Suppressor macrophage (primary cell): ENCODE measurements at regions not wholly inside any gene's neighbourhood (a gene's known extent, or its start where the extent isn't known, plus 50 kb on each side); places are given as distances from the start of the nearest gene placed in this dataset.

Source experiments
- DNase-seq, 4 experiments: peaks; one replicate each; pipeline ENCODE4 v3.0.0-alpha.2; 2020 to 2022

DNA sequence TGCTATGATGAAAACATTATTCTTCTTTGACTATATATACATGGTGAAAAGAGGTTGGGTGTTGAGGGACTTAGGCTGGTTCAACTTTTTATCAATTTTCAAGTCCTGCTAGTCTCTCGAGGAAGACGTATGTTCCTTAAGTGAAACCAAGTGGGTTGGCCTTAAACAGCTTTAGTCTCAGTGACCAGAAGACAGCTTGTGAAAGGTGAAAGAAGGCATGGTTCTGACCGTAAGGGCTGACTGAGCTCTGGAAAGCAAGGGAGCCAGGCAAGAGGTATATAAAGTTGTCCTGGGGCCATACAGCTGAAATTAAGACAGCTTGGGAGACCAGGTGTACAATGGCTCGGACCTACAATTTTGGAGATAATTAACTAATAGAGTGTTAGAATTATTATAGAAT lies 128.9 kb upstream of the TP63 start:
- DNase-seq = no peak

GRCh38 chr3:189502676-189503257 lies 128.4 kb upstream of the TP63 start:
- DNase-seq = no peak

DNA sequence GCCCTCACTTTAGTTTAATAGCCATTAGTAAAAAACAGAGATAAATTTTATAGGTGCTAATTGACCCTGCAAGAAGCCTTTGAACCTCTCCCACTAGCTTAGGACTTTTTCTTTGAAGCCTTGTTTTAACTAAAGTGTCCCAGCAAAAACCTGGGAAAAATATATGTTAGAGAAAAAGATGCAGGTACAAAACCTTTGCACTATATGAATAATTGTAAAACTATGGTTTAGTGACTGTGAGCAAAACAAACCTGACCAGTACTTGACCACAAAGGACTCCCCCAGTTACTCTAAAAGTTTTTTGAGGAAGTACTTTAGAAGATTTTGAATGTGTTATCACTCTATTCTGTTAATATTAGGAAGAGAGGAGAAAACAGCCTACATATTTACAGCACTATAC lies 123.3 kb upstream of the TP63 start:
- no peak for DNase-seq

- DNase-seq = no peak
Measured at GRCh38 chr3:189508784-189509501, 122.2 kb upstream of the TP63 start.

- no peak for DNase-seq
Measured at GRCh38 chr3:189512039-189512438, 119.2 kb upstream of the TP63 start.

GRCh38 chr3:189512821-189513220 lies 118.4 kb upstream of the TP63 start:
- no peak for DNase-seq

DNA sequence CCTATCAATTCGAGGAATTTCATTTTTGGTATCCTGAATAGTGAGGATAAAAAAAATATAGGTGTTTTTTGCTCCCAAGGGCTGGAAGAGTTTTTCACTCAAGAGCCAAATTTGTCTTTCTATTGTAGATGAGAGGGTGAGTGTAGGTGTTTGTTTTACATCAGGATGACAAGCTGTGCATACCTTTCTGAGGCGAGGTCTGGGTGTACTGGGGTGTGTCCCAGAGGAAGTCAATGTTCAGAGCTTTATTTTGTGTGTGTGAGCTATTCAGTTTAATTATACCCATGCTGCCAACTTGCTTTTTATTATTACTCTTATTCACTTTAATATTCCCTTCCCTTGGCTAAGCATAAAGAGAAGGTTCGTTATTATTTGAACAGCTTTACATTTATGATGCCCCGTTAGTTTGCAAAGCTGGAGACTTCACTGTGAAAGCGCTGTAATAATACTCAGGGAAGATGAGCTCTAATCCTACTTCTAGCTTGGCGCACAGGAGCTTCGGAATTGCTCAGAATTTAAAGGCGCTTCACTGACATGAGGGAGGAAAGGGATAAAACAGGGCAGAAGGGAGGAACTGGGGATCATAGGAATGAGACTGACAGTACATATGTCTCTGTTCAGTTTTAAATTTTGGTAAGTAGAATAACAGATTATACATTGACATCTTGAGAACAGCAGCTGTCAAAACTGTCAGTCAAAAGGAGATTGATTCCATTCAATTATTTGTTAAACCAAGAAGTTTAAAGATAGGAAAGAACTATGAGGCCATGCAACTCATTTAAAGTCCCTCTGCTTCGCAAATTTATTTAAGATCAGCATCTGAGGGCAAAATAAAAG lies 117.7 kb upstream of the TP63 start:
- no peak for DNase-seq

- DNase-seq = no peak
Measured at GRCh38 chr3:189516039-189516438, 115.2 kb upstream of the TP63 start.

- DNase-seq = no peak
Measured at GRCh38 chr3:189517981-189518380, 113.2 kb upstream of the TP63 start.

GRCh38 chr3:189519458-189519857 lies 111.7 kb upstream of the TP63 start:
- no peak for DNase-seq

DNA sequence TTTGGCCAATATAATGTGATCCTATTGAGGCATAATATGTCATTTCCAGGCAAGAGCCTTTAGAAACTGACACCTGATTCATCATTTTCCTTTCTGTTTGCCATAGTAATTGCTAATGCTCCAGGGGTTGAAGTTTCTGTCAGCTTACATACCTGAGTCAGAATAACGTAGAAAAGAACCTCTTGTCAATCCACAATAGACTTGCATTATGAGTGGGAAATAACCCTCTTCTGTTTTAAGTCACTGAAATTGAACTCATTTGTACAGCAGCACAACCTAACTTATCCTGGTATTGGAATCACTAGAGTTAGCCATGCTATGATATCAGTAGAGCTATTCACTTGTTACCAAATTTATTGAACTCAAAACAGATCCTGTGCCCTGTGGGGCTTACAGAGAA lies 101.7 kb upstream of the TP63 start:
- DNase-seq = no peak

DNA sequence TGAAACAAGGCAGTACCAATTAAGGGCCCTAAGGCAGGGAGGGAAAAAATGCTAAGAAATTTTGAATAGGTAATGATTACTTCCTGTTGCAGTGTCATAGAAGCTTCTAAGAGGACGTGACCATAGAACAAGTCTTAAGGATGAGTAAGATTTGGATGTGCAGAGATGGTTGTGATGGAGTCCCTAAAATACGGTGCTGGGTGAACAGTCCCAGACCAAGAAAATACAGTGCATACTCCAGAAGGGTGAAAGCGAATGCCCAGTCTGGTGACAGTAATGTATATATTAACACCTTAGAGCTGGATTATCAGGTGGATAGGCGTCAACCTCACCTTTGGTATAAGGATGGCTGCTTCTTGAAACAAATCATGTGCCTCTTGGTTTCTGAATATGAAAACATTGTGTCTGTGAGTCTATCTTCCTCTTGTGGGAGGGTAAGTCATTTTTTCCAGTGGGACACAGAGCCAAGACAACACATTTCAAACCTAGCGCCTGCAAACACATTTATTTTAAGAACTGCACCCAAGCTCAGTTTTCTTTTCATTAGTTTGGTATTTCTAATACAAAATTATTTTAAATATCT lies 101.2 kb upstream of the TP63 start:
- DNase-seq = no peak

GRCh38 chr3:189530822-189531221 lies 100.4 kb upstream of the TP63 start:
- no peak for DNase-seq

GRCh38 chr3:189531271-189531670 lies 99.9 kb upstream of the TP63 start:
- DNase-seq = no peak

GRCh38 chr3:189534531-189534930 lies 96.7 kb upstream of the TP63 start:
- DNase-seq = no peak

- DNase-seq = no peak
Measured at GRCh38 chr3:189537135-189537534, 94.1 kb upstream of the TP63 start.

- no peak for DNase-seq
Measured at GRCh38 chr3:189547448-189547847, 83.7 kb upstream of the TP63 start.

- no peak for DNase-seq
Measured at GRCh38 chr3:189548053-189548452, 83.1 kb upstream of the TP63 start.

DNA sequence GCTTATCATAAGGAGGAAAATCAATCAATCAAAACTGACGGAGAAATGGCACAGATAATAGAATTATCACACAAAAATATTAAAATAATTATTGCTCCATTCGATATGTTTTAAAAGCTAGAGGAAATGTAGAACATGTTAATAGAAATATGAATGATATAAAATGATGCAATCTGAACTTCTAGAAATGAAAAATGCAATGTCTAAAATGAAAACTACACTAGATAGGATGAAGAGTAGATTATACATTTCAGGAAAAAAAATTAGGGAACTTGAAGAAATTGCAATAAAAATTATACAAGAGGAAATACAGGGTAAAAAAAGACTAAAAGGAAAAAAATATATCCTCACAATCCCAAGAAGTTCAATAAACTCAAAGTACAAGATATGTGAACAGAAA lies 80.2 kb upstream of the TP63 start:
- no peak for DNase-seq

GRCh38 chr3:189554868-189555557 lies 76.2 kb upstream of the TP63 start:
- DNase-seq = no peak

DNA sequence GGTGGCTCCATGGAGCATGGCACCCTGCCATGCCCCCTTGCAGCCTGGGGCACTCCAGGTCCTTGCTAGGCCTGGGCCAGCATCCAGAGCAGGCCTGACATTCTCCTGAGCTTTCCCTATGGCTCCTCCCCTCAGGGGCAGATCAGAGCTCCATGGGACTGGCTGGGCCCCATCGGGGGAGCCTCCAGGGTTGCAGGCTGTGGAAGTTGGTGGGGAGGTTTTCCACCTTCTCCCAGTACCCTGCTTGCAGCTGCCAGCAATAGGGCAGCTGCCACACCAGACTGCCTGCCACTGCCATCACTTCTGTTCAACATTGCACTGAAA lies 75.7 kb upstream of the TP63 start:
- no peak for DNase-seq

DNA sequence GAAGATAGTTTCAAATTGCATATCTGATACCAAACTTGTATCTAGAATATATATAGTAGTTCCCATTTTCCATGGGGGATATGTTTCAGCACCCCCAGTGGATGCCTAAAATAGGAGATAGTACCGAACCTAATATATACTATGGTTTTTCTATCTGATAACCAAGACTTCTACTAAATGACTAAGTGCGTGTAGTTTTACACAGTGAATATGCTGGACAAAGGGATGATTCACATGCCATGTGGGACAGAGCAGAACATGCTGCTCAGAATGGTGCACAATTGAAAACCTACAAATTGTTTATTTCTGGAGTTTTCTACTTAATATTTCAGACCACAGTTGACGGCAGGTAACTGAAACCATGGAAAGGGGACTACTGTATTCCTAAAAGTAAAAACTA lies 73.4 kb upstream of the TP63 start:
- DNase-seq = no peak

DNA sequence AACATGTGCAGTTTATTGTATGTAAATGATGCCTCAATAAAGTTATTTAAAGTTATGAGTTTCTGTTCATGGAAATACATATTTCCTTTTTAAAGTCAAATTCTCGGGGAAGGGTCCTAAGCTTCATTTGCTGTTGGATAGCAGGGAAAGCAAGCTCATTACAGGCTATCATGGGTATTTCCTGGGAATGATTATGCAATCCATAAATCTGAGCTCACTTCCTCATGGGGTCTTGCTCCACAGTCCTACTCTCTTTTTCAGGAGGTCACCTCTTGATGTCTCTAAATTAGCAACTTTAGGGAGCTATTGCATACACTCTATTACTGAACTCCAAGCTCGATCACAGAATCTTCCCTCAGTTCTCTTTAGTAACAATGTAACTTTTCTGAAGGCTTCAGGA lies 69.9 kb upstream of the TP63 start:
- peak in 2 of 4 experiments; percentile 5 to 7 for DNase-seq
